IMR-90 (cell line): ENCODE measurements at regions not wholly inside any gene's neighbourhood (a gene's known extent, or its start where the extent isn't known, plus 50 kb on each side); places are given as distances from the start of the nearest gene placed in this dataset.

ENCODE experiments used
- ATAC-seq: fragments of 200-7000 bp; cut with Tn5 transposase; 2 replicates; pipeline ENCODE4 v1.9.1; 2020; ENCODE audit warnings: low read depth, mild to moderate bottlenecking, moderate library complexity
- BruUV-seq: library from RNA; stranded (reverse); fragments of 400-500 nt; replicated peaks from 2 replicates; lab custom pipeline; 2021; lab: Mats Ljungman, UMichigan
- CTCF ChIA-PET: fragments of 300-600 bp; formaldehyde crosslinking; extraction: SDS; loops from one replicate; lab custom pipeline; 2021; ENCODE audit warnings: antibody characterized with exemption; lab: Yijun Ruan, JAX
- POLR2A ChIA-PET: fragments of 300-600 bp; sonication (Branson Sonifier 250); formaldehyde crosslinking; loops from one replicate; lab custom pipeline; 2022; ENCODE audit warnings: antibody characterized with exemption; ENCODE audit not compliant: unreplicated experiment; lab: Charles Lee
- DNase-seq: peaks from one replicate; pipeline ENCODE4 v3.0.0; 2013
- H2AFZ ChIP-seq: replicated peaks from 2 replicates; pipeline ENCODE3; 2013; ENCODE audit warnings: low read length, mild to moderate bottlenecking; ENCODE audit not compliant: poor library complexity
- H2AK5ac ChIP-seq: 2 replicates; pipeline ENCODE4 v1.6.1; 2013; ENCODE audit warnings: low read depth, low read length, inconsistent platforms
- H2AK9ac ChIP-seq: replicated peaks from 2 replicates; pipeline ENCODE3; 2013; ENCODE audit warnings: mild to moderate bottlenecking, low read depth, low read length, moderate library complexity; ENCODE audit not compliant: poor library complexity
- H2BK120ac ChIP-seq: 2 replicates; pipeline ENCODE4 v1.6.1; 2013; ENCODE audit warnings: low read depth, low read length, inconsistent platforms
- H2BK15ac ChIP-seq: 3 replicates; pipeline ENCODE4 v1.6.1; 2013; ENCODE audit warnings: low read depth, low read length, inconsistent platforms
- H2BK20ac ChIP-seq: 2 replicates; pipeline ENCODE4 v1.6.1; 2013; ENCODE audit warnings: low read depth, mild to moderate bottlenecking, inconsistent platforms, low read length, moderate library complexity
- H2BK5ac ChIP-seq: 2 replicates; pipeline ENCODE4 v1.6.1; 2013; ENCODE audit warnings: mild to moderate bottlenecking, low read depth, low read length, inconsistent platforms; ENCODE audit not compliant: poor library complexity, severe bottlenecking
- H3K14ac ChIP-seq: replicated peaks from 2 replicates; pipeline ENCODE4 v1.6.1; 2013; ENCODE audit warnings: low read depth, low read length, inconsistent platforms
- H3K18ac ChIP-seq: 2 replicates; pipeline ENCODE4 v1.6.1; 2013; ENCODE audit warnings: low read depth, low read length, control low read depth
- H3K23ac ChIP-seq: 2 replicates; pipeline ENCODE4 v1.6.1; 2013; ENCODE audit warnings: low read depth, low read length, inconsistent platforms
- H3K27ac ChIP-seq: 2 replicates; pipeline ENCODE4 v1.5.1; 2013; ENCODE audit warnings: mild to moderate bottlenecking, control low read depth, low read length; ENCODE audit not compliant: insufficient read depth
- H3K27me3 ChIP-seq: 2 replicates; pipeline ENCODE4 v1.6.1; 2013; ENCODE audit warnings: low read length; ENCODE audit not compliant: control insufficient read depth, insufficient read depth
- H3K36me3 ChIP-seq: 2 replicates; pipeline ENCODE4 v1.6.1; 2013; ENCODE audit warnings: low read length, mixed read lengths; ENCODE audit not compliant: control insufficient read depth, insufficient read depth
- H3K4ac ChIP-seq: 2 replicates; pipeline ENCODE4 v1.6.1; 2013; ENCODE audit warnings: low read depth, low read length, inconsistent platforms
- H3K4me1 ChIP-seq: 2 replicates; pipeline ENCODE4 v1.6.1; 2013; ENCODE audit warnings: low read length, mixed read lengths; ENCODE audit not compliant: control insufficient read depth, insufficient read depth
- H3K4me2 ChIP-seq: 2 replicates; pipeline ENCODE4 v1.6.1; 2013; ENCODE audit warnings: low read depth, mild to moderate bottlenecking, control low read depth, low read length, moderate library complexity
- H3K4me3 ChIP-seq: 2 replicates; pipeline ENCODE4 v1.5.1; 2013; ENCODE audit warnings: low read depth, mild to moderate bottlenecking, control low read depth, low read length, moderate library complexity; ENCODE audit not compliant: insufficient read depth
- H3K56ac ChIP-seq: 2 replicates; pipeline ENCODE4 v1.6.1; 2013; ENCODE audit warnings: low read length, inconsistent platforms; ENCODE audit not compliant: insufficient read depth; ENCODE audit errors: extremely low read depth
- H3K79me1 ChIP-seq, 2 experiments: 2 replicates each; pipeline ENCODE4 v1.6.1; 2013; ENCODE audit warnings: low read length in 2 of 2, inconsistent platforms in 1 of 2, low read depth in 1 of 2
- H3K9ac ChIP-seq: 2 replicates; pipeline ENCODE4 v1.6.1; 2013; ENCODE audit warnings: low read depth, low read length, control low read depth
- H3K9me1 ChIP-seq: 2 replicates; pipeline ENCODE4 v1.6.1; 2013; ENCODE audit warnings: low read length, inconsistent platforms; ENCODE audit not compliant: insufficient read depth
- H3K9me3 ChIP-seq: 2 replicates; pipeline ENCODE4 v1.6.1; 2013; ENCODE audit warnings: low read length; ENCODE audit not compliant: control insufficient read depth, insufficient read depth
- H4K20me1 ChIP-seq: 2 replicates; pipeline ENCODE4 v1.6.1; 2013; ENCODE audit warnings: low read length, inconsistent platforms; ENCODE audit not compliant: insufficient read depth
- H4K5ac ChIP-seq: 2 replicates; pipeline ENCODE4 v1.6.1; 2013; ENCODE audit warnings: mild to moderate bottlenecking, low read depth, low read length, control low read depth
- H4K8ac ChIP-seq, 2 experiments: 2 replicates each; pipeline ENCODE4 v1.6.1; 2013; ENCODE audit warnings: low read depth in 2 of 2, low read length in 2 of 2, control low read depth in 1 of 2, inconsistent platforms in 1 of 2
- H4K91ac ChIP-seq: 2 replicates; pipeline ENCODE4 v1.6.1; 2013; ENCODE audit warnings: low read depth, low read length, inconsistent platforms; ENCODE audit not compliant: insufficient read depth
- BHLHE40 ChIP-seq: fragments of 150-350 bp; IDR thresholded peaks from 2 replicates; pipeline ENCODE4 v1.6.1; 2016; ENCODE audit warnings: mild to moderate bottlenecking, low read depth, low read length
- CEBPB ChIP-seq: IDR thresholded peaks from 2 replicates; pipeline ENCODE4 v1.6.1; 2012; ENCODE audit warnings: low read depth, low read length, improper control_type of control experiment
- CHD1 ChIP-seq: IDR thresholded peaks from 2 replicates; pipeline ENCODE4 v1.6.1; 2012; ENCODE audit warnings: low read depth, low read length, improper control_type of control experiment
- CTCF ChIP-seq: conservative IDR thresholded peaks from 2 replicates; pipeline ENCODE4 v1.5.1; 2012; ENCODE audit warnings: mild to moderate bottlenecking, low read depth, low read length, improper control_type of control experiment
- FOS ChIP-seq: fragments of 150-350 bp; IDR thresholded peaks from 2 replicates; pipeline ENCODE4 v1.6.1; 2016; ENCODE audit warnings: low read depth, low read length
- MAFK ChIP-seq: IDR thresholded peaks from 2 replicates; pipeline ENCODE4 v1.6.1; 2012; ENCODE audit warnings: low read depth, low read length, improper control_type of control experiment
- MAZ ChIP-seq: IDR thresholded peaks from 2 replicates; pipeline ENCODE4 v1.6.1; 2012; ENCODE audit warnings: low read depth, mild to moderate bottlenecking, low read length, improper control_type of control experiment, moderate library complexity, borderline replicate concordance
- MXI1 ChIP-seq: IDR thresholded peaks from 2 replicates; pipeline ENCODE4 v1.6.1; 2012; ENCODE audit warnings: low read depth, mild to moderate bottlenecking, low read length, moderate library complexity, borderline replicate concordance
- NFE2L2 ChIP-seq: fragments of 150-350 bp; IDR thresholded peaks from 2 replicates; pipeline ENCODE4 v1.6.1; 2016; ENCODE audit warnings: low read depth, mild to moderate bottlenecking, low read length
- POLR2A ChIP-seq: IDR thresholded peaks from 2 replicates; pipeline ENCODE4 v1.6.1; 2012; ENCODE audit warnings: mild to moderate bottlenecking, low read depth, low read length
- RAD21 ChIP-seq: IDR thresholded peaks from 2 replicates; pipeline ENCODE4 v1.6.1; 2012; ENCODE audit warnings: low read length, improper control_type of control experiment
- RCOR1 ChIP-seq: IDR thresholded peaks from 2 replicates; pipeline ENCODE4 v1.6.1; 2012; ENCODE audit warnings: mild to moderate bottlenecking, low read length, improper control_type of control experiment; ENCODE audit not compliant: insufficient replicate concordance
- RFX5 ChIP-seq: IDR thresholded peaks from 2 replicates; pipeline ENCODE4 v1.8.0; 2012; ENCODE audit warnings: low read depth, mild to moderate bottlenecking, low read length, moderate library complexity
- SMC3 ChIP-seq: fragments of 150-350 bp; IDR thresholded peaks from 2 replicates; pipeline ENCODE4 v1.6.1; 2016; ENCODE audit warnings: low read depth, mild to moderate bottlenecking, antibody characterized with exemption, low read length, moderate library complexity
- USF2 ChIP-seq: fragments of 150-350 bp; IDR thresholded peaks from 2 replicates; pipeline ENCODE4 v1.6.1; 2017; ENCODE audit warnings: mild to moderate bottlenecking, antibody characterized with exemption, low read length, low read depth
- WGBS, 2 experiments: methylation state at CpG; one replicate each; pipeline versions ENCODE4 v1.1.5 to v1.1.7; 2013; ENCODE audit warnings: missing lambda C conversion rate in 2 of 2; ENCODE audit not compliant: insufficient read length in 1 of 2; ENCODE audit errors: extremely low coverage in 2 of 2; 5-methylcytosine and 5-hydroxymethylcytosine counted together
- dilution Hi-C: fragments of 300-500 bp; cut with HindIII; formaldehyde crosslinking; loops from one replicate; pipeline ENCODE4 v1.14.3; 2018; ENCODE audit warnings: low sequenced_read_pairs; ENCODE audit not compliant: unreplicated experiment
- in situ Hi-C: fragments of 300-500 bp; cut with MboI; formaldehyde crosslinking; loops from 3 replicates; pipeline ENCODE4 v1.14.3; 2019; ENCODE audit warnings: low sequenced_read_pairs, inconsistent platforms, mixed read lengths
- intact Hi-C: fragments of 100-400 bp; cut with micrococcal nuclease; formaldehyde crosslinking; loops from 2 replicates; pipeline ENCODE4 v1.10.0; 2022
- TF ChIP-seq, protein P1 (sequence below): fragments of 150-350 bp; IDR thresholded peaks from 2 replicates; pipeline ENCODE4 v1.6.1; 2016; ENCODE audit warnings: low read depth, mild to moderate bottlenecking, low read length, moderate library complexity, borderline replicate concordance

DNA sequence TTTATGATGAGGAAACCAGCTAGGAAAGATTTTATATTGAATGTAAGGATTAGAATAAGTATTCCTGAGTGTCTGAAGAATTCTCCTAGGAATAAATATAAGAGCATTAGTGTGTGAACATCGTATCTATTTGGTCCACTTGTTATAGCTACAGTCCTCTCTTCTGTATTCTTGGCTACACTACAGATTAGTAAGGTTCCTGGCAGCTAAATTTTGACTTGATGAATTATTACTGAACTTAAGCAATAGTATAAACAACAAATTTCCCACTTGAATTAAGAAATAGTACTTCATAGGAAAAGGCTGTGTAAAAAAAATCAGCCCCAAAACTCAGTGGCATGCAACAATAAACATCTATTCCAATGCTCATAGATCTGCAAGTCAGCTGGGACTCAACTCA lies 138.4 kb upstream of the G2E3 start:
- Histone ChIP-seq H2AK9ac (no peak overlapping the region), H4K5ac (no peak overlapping the region), H3K4me3 (no peak overlapping the region), H3K9me3 (no peaks in the 10 kb centered on the region), H3K4ac (no peak overlapping the region), H3K56ac (no peak overlapping the region), H2AK5ac (no peak overlapping the region), H3K27me3 (no peaks in the 10 kb centered on the region; the same call in 1 of the 2 replicates), H4K20me1 (no peaks in the 10 kb centered on the region), H2AFZ (no peak overlapping the region), H2BK120ac (no peak overlapping the region), H3K36me3 (no peaks in the 10 kb centered on the region), H2BK15ac (no peak overlapping the region), H3K4me1 (no peaks in the 10 kb centered on the region), H3K18ac (no peak overlapping the region), H3K27ac (no peak overlapping the region), H3K23ac (no peak overlapping the region), H3K9ac (no peak overlapping the region), H2BK20ac (no peak overlapping the region), H2BK5ac (no peak overlapping the region), H3K14ac (no peak overlapping the region), H3K79me1 (no peaks in the 10 kb centered on the region), H3K9me1 (no peaks in the 10 kb centered on the region), H4K91ac (no peak overlapping the region), H4K8ac (no peak overlapping the region), H3K4me2 (no peak overlapping the region)
- CTCF ChIA-PET, result no interaction called here
- no peak for ATAC-seq
- no peak for DNase-seq
- dilution Hi-C loops (no loop called here), in situ Hi-C loops (no loop called here), intact Hi-C loops (no loop called here)
- TF ChIP-seq MXI1 (no peak), POLR2A (no peak), FOS (no peak), BHLHE40 (no peak), RAD21 (no peak), RFX5 (no peak), SMC3 (no peak), CEBPB (no peak), MAZ (no peak), CHD1 (no peak), CTCF (no peak), USF2 (no peak), NFE2L2 (no peak), MAFK (no peak), RCOR1 (no peak)
- TF ChIP-seq, protein P1, sequence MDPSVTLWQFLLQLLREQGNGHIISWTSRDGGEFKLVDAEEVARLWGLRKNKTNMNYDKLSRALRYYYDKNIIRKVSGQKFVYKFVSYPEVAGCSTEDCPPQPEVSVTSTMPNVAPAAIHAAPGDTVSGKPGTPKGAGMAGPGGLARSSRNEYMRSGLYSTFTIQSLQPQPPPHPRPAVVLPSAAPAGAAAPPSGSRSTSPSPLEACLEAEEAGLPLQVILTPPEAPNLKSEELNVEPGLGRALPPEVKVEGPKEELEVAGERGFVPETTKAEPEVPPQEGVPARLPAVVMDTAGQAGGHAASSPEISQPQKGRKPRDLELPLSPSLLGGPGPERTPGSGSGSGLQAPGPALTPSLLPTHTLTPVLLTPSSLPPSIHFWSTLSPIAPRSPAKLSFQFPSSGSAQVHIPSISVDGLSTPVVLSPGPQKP, result no peak
- POLR2A ChIA-PET, result no interaction called here
- BruUV-seq, result no TSS peak
- WGBS, 2 experiments, result no CpG with 5 or more reads among the region's 1 CpG
